Left cardiac atrium (tissue), 4 donors: ENCODE measurements at regions not wholly inside any gene's neighbourhood (a gene's known extent, or its start where the extent isn't known, plus 50 kb on each side); places are given as distances from the start of the nearest gene placed in this dataset.

Source experiments
- ATAC-seq, 2 donors: fragments of 200-7000 bp; cut with Tn5 transposase; one replicate each; pipeline ENCODE4 v1.9.1; 2020; ENCODE audit warnings: mild to moderate bottlenecking in 2 of 2, moderate library complexity in 2 of 2
- DNase-seq: peaks from one replicate; pipeline ENCODE4 v3.0.0-alpha.2; 2020
- intact Hi-C, 2 donors: fragments of 100-400 bp; cut with DNase I; formaldehyde crosslinking; loops; one replicate each; pipeline versions ENCODE4 v1.14.1 to v1.15.1; 2022 to 2023
- donor health status: DM: no; HTN: yes; CAD: no.
- donor health status: DM: no; HTN: yes; CAD: no; lungs with severe emphysema.
- donor health status: DM: yes; HTN: yes; CAD: no.
- donor health status: Dilated cardiomyopathy.

- DNase-seq (no peak), ATAC-seq (no peak)
- intact Hi-C loops = no loop called here
Measured at GRCh38 chr9:3161912-3162311, 318.0 kb upstream of the PUM3 start.

GRCh38 chr9:3157011-3157410 is 313.1 kb upstream of the PUM3 start:
- intact Hi-C loops = no loop called here
- ATAC-seq (no peak), DNase-seq (no peak)

- intact Hi-C loops = no loop called here
- no peak for DNase-seq
- ATAC-seq = no peak
Measured at GRCh38 chr9:3151672-3152576, 308.0 kb upstream of the PUM3 start.

GRCh38 chr9:3150074-3150473 is 306.2 kb upstream of the PUM3 start:
- ATAC-seq (no peak), DNase-seq (no peak)
- intact Hi-C loops = no loop called here

- intact Hi-C loops = no loop called here
- ATAC-seq (peak in 1 of 2 donors; percentile 32), DNase-seq (no peak)
Measured at GRCh38 chr9:3138231-3139229, 294.6 kb upstream of the PUM3 start.

- DNase-seq = no peak
- ATAC-seq = no peak
- intact Hi-C loops = no loop called here
Measured at GRCh38 chr9:3137347-3137695, 293.4 kb upstream of the PUM3 start.

GRCh38 chr9:3136686-3137346 is 292.9 kb upstream of the PUM3 start:
- intact Hi-C loops = no loop called here
- DNase-seq (no peak), ATAC-seq (peak in 1 of 2 donors; percentile 71)

- intact Hi-C loops = no loop called here
- no peak for DNase-seq
- ATAC-seq = no peak
Measured at GRCh38 chr9:3136230-3136629, 292.3 kb upstream of the PUM3 start.

- intact Hi-C loops = no loop called here
- DNase-seq (no peak), ATAC-seq (no peak)
Measured at GRCh38 chr9:3127564-3127963, 283.7 kb upstream of the PUM3 start.

- DNase-seq (no peak), ATAC-seq (peak; percentile 30 to 80)
- intact Hi-C loops = no loop called here
Measured at GRCh38 chr9:3125602-3126405, 281.9 kb upstream of the PUM3 start.

GRCh38 chr9:3124001-3124400 is 280.1 kb upstream of the PUM3 start:
- DNase-seq (no peak), ATAC-seq (no peak)
- intact Hi-C loops = no loop called here

GRCh38 chr9:3118081-3118480 is 274.2 kb upstream of the PUM3 start:
- intact Hi-C loops = no loop called here
- ATAC-seq (no peak), DNase-seq (no peak)

GRCh38 chr9:3099646-3100045 is 255.8 kb upstream of the PUM3 start:
- intact Hi-C loops = no loop called here
- DNase-seq = no peak
- no peak for ATAC-seq

- intact Hi-C loops = no loop called here
- ATAC-seq = no peak
- DNase-seq = no peak
Measured at GRCh38 chr9:3088219-3088618, 244.3 kb upstream of the PUM3 start.

GRCh38 chr9:3087697-3088096 is 243.8 kb upstream of the PUM3 start:
- ATAC-seq = no peak
- no peak for DNase-seq
- intact Hi-C loops = no loop called here

GRCh38 chr9:3080951-3081350 is 237.1 kb upstream of the PUM3 start:
- intact Hi-C loops = no loop called here
- ATAC-seq (no peak), DNase-seq (no peak)

- DNase-seq = no peak
- intact Hi-C loops = no loop called here
- ATAC-seq = no peak
Measured at GRCh38 chr9:3074247-3074646, 230.4 kb upstream of the PUM3 start.

- ATAC-seq (no peak), DNase-seq (no peak)
- intact Hi-C loops = no loop called here
Measured at GRCh38 chr9:3066591-3066990, 222.7 kb upstream of the PUM3 start.
